ENCODE measurements at regions not wholly inside any gene's neighbourhood (a gene's known extent, or its start where the extent isn't known, plus 50 kb on each side); places are given as distances from the start of the nearest gene placed in this dataset.

GRCh38 chr1:29457496-29458368 lies 221.4 kb downstream of the PTPRU start:
- H3K4me1 ChIP-seq, result no peaks in the 10 kb centered on the region
- DNase-seq, result no peak
- H3K36me3 ChIP-seq, result no peaks in the 10 kb centered on the region
- no peaks in the 10 kb centered on the region for H3K27me3 ChIP-seq
- no peak overlapping the region for H3K4me3 ChIP-seq (ENCODE audit: low read depth, low read length)
- no peaks in the 10 kb centered on the region for H3K9me3 ChIP-seq
- TF ChIP-seq CTCF (IDR thresholded peaks at IDR 0.05; ENCODE audit: low read depth, low read length), result no peak

GRCh38 chr1:29456685-29457435 lies 220.5 kb downstream of the PTPRU start:
- TF ChIP-seq CTCF (IDR thresholded peaks at IDR 0.05; ENCODE audit: low read depth, low read length), result no peak
- Histone ChIP-seq H3K4me1 (no peaks in the 10 kb centered on the region), H3K36me3 (no peaks in the 10 kb centered on the region), H3K27me3 (no peaks in the 10 kb centered on the region), H3K9me3 (no peaks in the 10 kb centered on the region), H3K4me3 (ENCODE audit: low read depth, low read length) (no peak overlapping the region)
- no peak for DNase-seq

- no peak for DNase-seq
- no peaks in the 10 kb centered on the region for H3K4me1 ChIP-seq
- H3K36me3 ChIP-seq, result no peaks in the 10 kb centered on the region
- no peaks in the 10 kb centered on the region for H3K9me3 ChIP-seq
- H3K27me3 ChIP-seq, result no peaks in the 10 kb centered on the region
- H3K4me3 ChIP-seq (ENCODE audit: low read depth, low read length), result no peak overlapping the region
- no peak for TF ChIP-seq CTCF (IDR thresholded peaks at IDR 0.05; ENCODE audit: low read depth, low read length)
Measured at GRCh38 chr1:29455781-29456180, 219.5 kb downstream of the PTPRU start.

- no peak overlapping the region for H3K4me3 ChIP-seq (ENCODE audit: low read depth, low read length)
- H3K9me3 ChIP-seq, result no peaks in the 10 kb centered on the region
- no peak for DNase-seq
- no peak for TF ChIP-seq CTCF (IDR thresholded peaks at IDR 0.05; ENCODE audit: low read depth, low read length)
- H3K4me1 ChIP-seq, result no peaks in the 10 kb centered on the region; the same call in 1 of the 2 replicates
- no peaks in the 10 kb centered on the region for H3K27me3 ChIP-seq
- no peaks in the 10 kb centered on the region for H3K36me3 ChIP-seq
Measured at GRCh38 chr1:29454616-29455380, 218.5 kb downstream of the PTPRU start.

- TF ChIP-seq CTCF (IDR thresholded peaks at IDR 0.05; ENCODE audit: low read depth, low read length), result peak; percentile 16; the same call in 1 of the 2 replicates
Measured at GRCh38 chr1:29453502-29454240, 217.3 kb downstream of the PTPRU start.

More at GRCh38 chr1:29453502-29454240, 217.3 kb downstream of the PTPRU start:
- H3K27me3 ChIP-seq, result no peaks in the 10 kb centered on the region
- H3K9me3 ChIP-seq, result no peaks in the 10 kb centered on the region
- no peaks in the 10 kb centered on the region for H3K36me3 ChIP-seq
- no peaks in the 10 kb centered on the region; the same call in 1 of the 2 replicates for H3K4me1 ChIP-seq
- no peak overlapping the region for H3K4me3 ChIP-seq (ENCODE audit: low read depth, low read length)
- DNase-seq, result peak; percentile 28
